ENCODE measurements at regions not wholly inside any gene's neighbourhood (a gene's known extent, or its start where the extent isn't known, plus 50 kb on each side); places are given as distances from the start of the nearest gene placed in this dataset.

- H2AFZ ChIP-seq (ENCODE audit: low read length): no peak overlapping the region
- H3K9ac ChIP-seq (ENCODE audit: extremely low read depth, insufficient read length, low read length): no peak overlapping the region
- H2BK12ac ChIP-seq (ENCODE audit: insufficient read length, low read depth, low read length): no peak overlapping the region
- no peaks in the 10 kb centered on the region for H3K9me3 ChIP-seq (ENCODE audit: control insufficient read depth, low read depth, low read length)
- Mint-ChIP-seq H3K9me3 (no peaks in the 10 kb centered on the region), H3K27me3 (ENCODE audit: low read depth) (no peaks in the 10 kb centered on the region), H3K4me1 (no peaks in the 10 kb centered on the region), H3K36me3 (ENCODE audit: insufficient read depth in 1 of 3, low read depth in 3 of 3) (no peaks in the 10 kb centered on the region), H3K27ac (no peak overlapping the region), H3K4me3 (no peak overlapping the region)
- H3K56ac ChIP-seq (ENCODE audit: insufficient read length, low read depth, low read length): no peak overlapping the region
- no peaks in the 10 kb centered on the region for H3K23me2 ChIP-seq (ENCODE audit: insufficient read length, low read depth, low read length, poor library complexity, severe bottlenecking)
- TF ChIP-seq CTCF (conservative IDR thresholded peaks at IDR 0.05): no peak
- H2BK120ac ChIP-seq (ENCODE audit: low read depth, low read length, poor library complexity, severe bottlenecking): no peak overlapping the region
- no peak for DNase-seq
- H2BK20ac ChIP-seq (ENCODE audit: low read depth, low read length, poor library complexity, severe bottlenecking): no peak overlapping the region
- H2BK5ac ChIP-seq (ENCODE audit: insufficient read length, low read length): no peak overlapping the region
- no peaks in the 10 kb centered on the region for H3K4me1 ChIP-seq (ENCODE audit: insufficient read depth, low read length)
- no peak overlapping the region for H3K14ac ChIP-seq (ENCODE audit: insufficient read depth, low read length)
- H3K18ac ChIP-seq (ENCODE audit: insufficient read length, low read depth, low read length): no peak overlapping the region
- no peak overlapping the region for H3K4me2 ChIP-seq (ENCODE audit: insufficient read depth, insufficient read length, low read length)
- no peak overlapping the region for H3K23ac ChIP-seq (ENCODE audit: insufficient read length, low read depth, low read length)
- H4K8ac ChIP-seq (replicated peaks; ENCODE audit: insufficient read length, low read depth, low read length): no peak overlapping the region
- H2BK15ac ChIP-seq (ENCODE audit: low read depth, low read length): no peak overlapping the region
- H4K5ac ChIP-seq (ENCODE audit: insufficient read length, low read depth, low read length): no peak overlapping the region
- H3K79me2 ChIP-seq (ENCODE audit: insufficient read depth, low read length): no peaks in the 10 kb centered on the region
- H4K20me1 ChIP-seq (ENCODE audit: control insufficient read depth, insufficient read depth, insufficient read length): no peaks in the 10 kb centered on the region
- H4K91ac ChIP-seq (ENCODE audit: insufficient read length, low read depth, low read length): no peak overlapping the region
- H3K4ac ChIP-seq (ENCODE audit: low read depth, low read length): no peak overlapping the region
- no peak overlapping the region for H3T11ph ChIP-seq (ENCODE audit: low read length)
- H3K27ac ChIP-seq (ENCODE audit: insufficient read length, low read depth, low read length): no peak overlapping the region
- no peaks in the 10 kb centered on the region for H3K79me1 ChIP-seq (ENCODE audit: insufficient read depth, low read depth, low read length, poor library complexity, severe bottlenecking)
- no peaks in the 10 kb centered on the region for H3K27me3 ChIP-seq (ENCODE audit: insufficient read depth, low read length)
- H2AK5ac ChIP-seq (ENCODE audit: insufficient read length, low read length): no peak overlapping the region
- WGBS (ENCODE audit: extremely low coverage, insufficient read length, low lambda C conversion rate): no CpG with 5 or more reads among the region's 1 CpG
These were observed 148.8 kb upstream of the EDNRA start for GRCh38 chr4:147332091-147332490.

All from H9 (cell line).